ENCODE measurements at regions not wholly inside any gene's neighbourhood (a gene's known extent, or its start where the extent isn't known, plus 50 kb on each side); places are given as distances from the start of the nearest gene placed in this dataset.

DNA sequence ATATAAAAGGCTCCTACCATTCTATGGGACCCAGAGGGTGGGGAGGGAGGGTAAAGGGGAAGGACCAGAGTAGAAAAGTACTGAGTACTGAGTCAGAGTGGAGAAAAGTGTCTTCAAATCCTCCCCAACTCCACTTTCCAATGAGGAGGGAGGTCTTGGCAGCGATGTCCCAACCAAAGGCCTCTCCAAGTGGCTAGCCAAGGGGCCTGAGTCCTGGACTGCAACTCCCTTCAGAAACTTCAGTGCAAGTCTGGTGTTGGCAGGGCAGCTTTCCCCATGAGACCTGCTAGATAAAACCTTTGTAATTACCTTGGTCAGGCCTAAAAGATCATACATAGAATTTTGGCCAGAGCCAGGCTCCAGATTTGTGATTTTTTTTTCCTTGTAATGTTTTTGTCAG lies 111.3 kb upstream of the TNPO1 start:
- TF ChIP-seq POLR2A (IDR thresholded peaks at IDR 0.05; ENCODE audit: low read length) (no peak), GATA1 (IDR thresholded peaks at IDR 0.05; ENCODE audit: low read depth, low read length) (no peak)
